HG03342 (cell line): ENCODE measurements at regions not wholly inside any gene's neighbourhood (a gene's known extent, or its start where the extent isn't known, plus 50 kb on each side); places are given as distances from the start of the nearest gene placed in this dataset.

Experiments used
- ATAC-seq: cut with Tn5 transposase; IDR thresholded peaks from one replicate; pipeline ENCODE4 v1.9.1; 2021; ENCODE audit warnings: mild to moderate bottlenecking, moderate library complexity; ENCODE audit not compliant: unreplicated experiment

GRCh38 chr6:144335311-144335861 is 50.3 kb downstream of the UTRN start:
- ATAC-seq, result no peak

- ATAC-seq, result peak; percentile 60
Measured at GRCh38 chr6:144335914-144336313, 50.8 kb downstream of the UTRN start.

- ATAC-seq, result no peak
Measured at GRCh38 chr6:144336900-144337299, 51.8 kb downstream of the UTRN start.

- no peak for ATAC-seq
Measured at GRCh38 chr6:144338474-144338873, 53.3 kb downstream of the UTRN start.

GRCh38 chr6:144338951-144339700 is 54.0 kb downstream of the UTRN start:
- ATAC-seq, result no peak

- ATAC-seq, result no peak
Measured at GRCh38 chr6:144339859-144340452, 54.8 kb downstream of the UTRN start.

GRCh38 chr6:144340541-144341371 is 55.6 kb downstream of the UTRN start:
- ATAC-seq, result no peak

GRCh38 chr6:144341831-144342527 is 56.8 kb downstream of the UTRN start:
- peak; percentile 40 for ATAC-seq

GRCh38 chr6:144343701-144344428 is 58.7 kb downstream of the UTRN start:
- peak; percentile 49 for ATAC-seq

GRCh38 chr6:144344646-144345045 is 59.5 kb downstream of the UTRN start:
- peak; percentile 42 for ATAC-seq

GRCh38 chr6:144345451-144345850 is 60.3 kb downstream of the UTRN start:
- ATAC-seq, result no peak

- ATAC-seq, result no peak
Measured at GRCh38 chr6:144346719-144347447, 61.7 kb downstream of the UTRN start.

GRCh38 chr6:144347448-144347759 is 62.3 kb downstream of the UTRN start:
- no peak for ATAC-seq

- no peak for ATAC-seq
Measured at GRCh38 chr6:144347933-144348332, 62.8 kb downstream of the UTRN start.

GRCh38 chr6:144349690-144350527 is 64.8 kb downstream of the UTRN start:
- peak; percentile 45 for ATAC-seq

- ATAC-seq, result no peak
Measured at GRCh38 chr6:144350528-144350880, 65.4 kb downstream of the UTRN start.

- ATAC-seq, result no peak
Measured at GRCh38 chr6:144351379-144352127, 66.4 kb downstream of the UTRN start.

- ATAC-seq, result peak; percentile 33
Measured at GRCh38 chr6:144352331-144352730, 67.2 kb downstream of the UTRN start.
